T-helper 1 cell (primary cell): ENCODE measurements at regions not wholly inside any gene's neighbourhood (a gene's known extent, or its start where the extent isn't known, plus 50 kb on each side); places are given as distances from the start of the nearest gene placed in this dataset.

ENCODE experiments used
- DNase-seq, 5 donors: peaks; one replicate each; pipeline ENCODE4 v3.0.0-alpha.2; 2012 to 2020

DNA sequence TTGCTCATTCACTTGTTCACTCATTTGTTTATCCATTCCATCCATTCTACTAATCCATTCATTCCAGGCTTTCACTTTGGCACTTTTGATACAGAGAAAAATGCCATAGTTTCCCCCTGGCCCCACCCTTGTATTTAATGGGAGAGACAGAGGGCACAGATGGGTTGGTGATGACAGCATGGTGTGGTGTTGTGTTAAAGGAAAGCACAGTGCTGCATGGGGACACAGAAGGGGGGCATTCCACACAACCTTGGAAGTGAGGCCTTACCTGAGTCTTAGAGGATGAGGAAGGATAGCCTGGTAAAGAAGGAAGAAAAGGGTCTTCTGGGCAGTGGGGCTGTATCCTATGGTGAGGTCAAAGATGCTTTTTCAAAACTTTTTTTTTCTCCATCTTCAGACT, 248.5 kb upstream of the C11orf87 start:
- no peak for DNase-seq

DNA sequence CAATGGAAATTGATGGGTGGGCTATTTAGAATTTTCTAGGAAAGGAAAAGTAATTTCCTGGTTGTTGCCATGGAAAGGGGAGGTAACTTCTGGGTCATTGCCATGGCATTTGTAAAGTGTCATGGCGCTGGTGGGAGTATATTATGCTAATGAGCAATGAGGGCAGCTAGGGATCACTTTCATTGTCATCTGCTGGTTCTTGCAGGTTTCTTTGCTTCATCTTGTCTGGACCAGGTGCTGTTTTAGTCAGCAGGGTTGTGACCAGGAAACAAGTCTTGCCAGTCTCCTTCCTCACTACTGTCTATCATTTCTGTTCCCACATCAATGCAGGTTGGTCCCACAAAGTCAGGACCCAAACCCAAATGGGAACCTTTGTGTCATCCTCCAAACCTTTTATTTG, 237.6 kb upstream of the C11orf87 start:
- no peak for DNase-seq

DNA sequence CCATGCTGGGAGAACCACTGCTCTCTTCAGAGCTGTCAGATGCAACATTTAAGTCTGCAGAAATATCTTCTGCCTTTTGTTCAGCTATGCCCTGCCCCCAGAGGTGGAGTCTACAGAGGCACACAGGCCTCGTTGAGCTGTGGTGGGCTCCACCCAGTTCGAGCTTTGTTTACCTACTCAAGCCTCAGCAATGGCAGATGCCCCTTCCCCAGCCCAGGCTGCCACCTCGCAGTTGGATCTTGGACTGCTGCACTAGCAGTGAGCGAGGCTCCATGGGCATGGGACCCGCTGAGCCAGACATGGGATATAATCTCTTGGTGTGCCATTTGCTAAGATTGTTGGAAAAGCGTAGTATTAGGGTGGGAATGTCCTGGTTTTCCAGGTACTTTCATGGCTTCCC, 229.1 kb upstream of the C11orf87 start:
- no peak for DNase-seq

DNA sequence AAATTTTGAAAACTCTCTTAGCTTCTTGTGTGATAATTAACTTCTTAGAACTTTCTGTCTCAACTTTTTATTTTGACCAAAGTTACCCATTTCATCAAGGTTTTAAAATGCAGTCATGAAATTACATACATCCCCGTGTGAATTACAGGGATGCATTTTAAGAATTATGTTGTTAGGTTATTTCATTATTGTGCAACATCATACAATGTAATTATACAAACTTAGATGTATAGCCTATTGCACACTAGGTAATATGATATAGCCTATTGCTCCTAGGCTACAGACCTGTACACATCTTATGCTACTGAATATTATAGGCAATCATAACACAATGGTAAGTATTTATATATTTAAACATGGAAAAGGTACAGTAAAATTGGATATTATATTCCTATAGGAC, 228.1 kb upstream of the C11orf87 start:
- no peak for DNase-seq

DNA sequence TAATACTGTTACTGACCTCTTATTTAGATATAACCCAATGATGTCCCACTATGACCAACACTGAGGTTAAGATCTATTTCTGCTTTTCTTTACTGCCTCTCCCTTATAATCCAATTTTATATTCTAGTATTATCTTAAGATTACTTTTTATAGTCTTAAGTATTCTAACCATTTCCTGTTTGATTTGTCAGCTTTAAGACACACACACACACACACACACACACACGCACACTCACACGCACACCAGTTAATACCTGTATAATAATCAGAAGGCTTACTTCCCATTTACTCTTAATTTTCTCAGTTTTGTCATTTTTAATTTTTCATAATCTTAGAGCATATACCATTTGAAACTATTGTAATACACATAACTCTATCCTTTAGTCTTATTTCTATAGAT, 226.0 kb upstream of the C11orf87 start:
- DNase-seq = no peak

GRCh38 chr11:109197656-109198055, 224.3 kb upstream of the C11orf87 start:
- no peak for DNase-seq

GRCh38 chr11:109203176-109203575, 218.8 kb upstream of the C11orf87 start:
- DNase-seq = no peak

DNA sequence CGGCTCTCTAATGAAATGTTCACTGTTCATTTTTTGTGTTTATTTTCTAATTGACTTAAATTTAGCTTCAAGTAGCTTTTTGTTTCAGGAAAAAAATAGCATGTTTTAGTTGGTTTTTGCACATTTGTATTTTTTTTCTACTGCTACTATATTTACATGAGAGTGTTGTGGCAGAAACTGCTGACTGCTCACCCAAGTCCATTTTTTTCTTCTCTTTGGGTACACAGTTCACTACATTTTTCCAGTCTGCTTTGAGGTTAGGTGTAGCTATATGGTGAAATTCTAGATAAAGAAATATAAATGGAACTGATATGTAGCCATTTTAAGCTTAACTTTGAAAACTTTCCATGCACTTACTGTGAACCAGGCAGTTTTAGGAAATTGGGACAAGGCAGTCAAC, 216.7 kb upstream of the C11orf87 start:
- DNase-seq = no peak

- no peak for DNase-seq
These were observed 213.9 kb upstream of the C11orf87 start for GRCh38 chr11:109208121-109208520.

DNA sequence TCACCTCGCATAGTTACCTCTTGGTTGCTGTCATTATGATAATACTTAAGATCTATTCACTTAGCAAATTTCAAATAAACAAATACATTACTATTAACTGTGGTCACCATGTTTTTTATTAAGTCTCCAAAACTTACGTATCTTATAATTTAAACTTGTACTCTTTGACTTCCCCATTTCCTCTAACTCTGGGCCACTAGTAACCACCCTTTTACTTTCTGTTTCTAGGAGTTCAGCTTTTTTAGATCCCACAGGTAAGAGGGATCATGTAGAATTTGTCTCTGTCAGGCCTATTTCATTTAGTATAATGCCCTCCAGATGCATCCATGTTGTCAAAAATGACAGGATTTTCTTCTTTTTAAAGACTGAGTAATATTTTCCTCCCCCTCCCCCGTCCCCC, 212.4 kb upstream of the C11orf87 start:
- no peak for DNase-seq

DNA sequence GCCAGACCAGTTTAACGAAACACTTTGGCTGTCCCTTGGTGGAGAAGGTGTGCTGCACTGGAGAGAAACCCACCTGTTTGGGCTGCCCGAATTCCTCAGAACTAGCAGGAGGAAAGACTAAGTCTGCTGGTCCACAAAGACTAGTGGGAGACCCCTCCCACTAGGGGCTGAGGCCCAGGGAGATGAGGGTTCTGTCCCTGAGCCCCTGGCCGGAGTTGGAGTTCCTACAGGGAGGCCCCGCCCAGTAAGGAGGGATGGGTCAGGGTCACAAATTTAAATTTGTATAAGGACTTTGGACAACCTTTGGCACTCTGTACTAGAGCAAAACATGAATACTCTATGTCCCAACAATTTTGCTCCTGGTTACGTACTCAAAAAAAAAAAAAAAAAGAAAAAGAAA, 200.8 kb upstream of the C11orf87 start:
- DNase-seq = no peak

DNA sequence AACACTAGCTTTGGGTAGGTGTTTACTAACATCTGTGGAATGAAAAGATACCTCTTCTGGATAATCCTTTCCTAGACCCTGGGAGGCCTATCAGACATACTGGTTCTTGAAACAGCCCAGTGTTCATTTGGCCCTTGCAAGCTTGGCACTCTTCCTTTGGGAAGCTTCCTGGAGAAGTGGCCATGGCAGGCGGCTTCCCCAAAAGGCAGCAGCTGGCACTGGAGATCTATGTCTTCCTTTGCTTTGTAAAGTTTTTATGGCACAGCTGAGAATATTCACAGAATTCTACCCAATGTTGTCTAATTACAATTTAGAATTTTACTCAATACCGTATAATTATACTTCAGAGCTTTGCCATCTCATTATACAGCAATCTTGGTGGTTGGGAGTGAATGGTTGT, 199.2 kb upstream of the C11orf87 start:
- no peak for DNase-seq

DNA sequence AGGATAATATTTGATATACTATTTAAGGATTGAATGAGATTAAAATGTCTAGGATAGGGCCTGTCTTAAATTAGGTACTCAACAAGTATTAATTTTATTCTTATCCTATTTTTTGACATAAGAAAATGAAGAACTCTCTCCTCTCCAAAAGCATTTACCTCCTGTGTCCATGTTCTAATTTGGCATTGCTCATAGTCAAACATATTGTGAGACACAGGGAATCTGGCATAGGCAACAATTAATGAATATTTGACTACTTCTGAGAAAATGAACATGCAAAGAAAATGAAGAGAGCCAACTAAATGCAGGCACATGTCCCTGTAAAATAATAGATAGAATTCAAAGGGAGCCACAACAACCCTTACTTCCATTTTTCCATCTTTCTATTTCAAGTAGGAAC, 198.5 kb upstream of the C11orf87 start:
- no peak for DNase-seq

GRCh38 chr11:109229682-109230081, 192.3 kb upstream of the C11orf87 start:
- DNase-seq = no peak

- no peak for DNase-seq
These were observed 185.8 kb upstream of the C11orf87 start for GRCh38 chr11:109236188-109236587.

DNA sequence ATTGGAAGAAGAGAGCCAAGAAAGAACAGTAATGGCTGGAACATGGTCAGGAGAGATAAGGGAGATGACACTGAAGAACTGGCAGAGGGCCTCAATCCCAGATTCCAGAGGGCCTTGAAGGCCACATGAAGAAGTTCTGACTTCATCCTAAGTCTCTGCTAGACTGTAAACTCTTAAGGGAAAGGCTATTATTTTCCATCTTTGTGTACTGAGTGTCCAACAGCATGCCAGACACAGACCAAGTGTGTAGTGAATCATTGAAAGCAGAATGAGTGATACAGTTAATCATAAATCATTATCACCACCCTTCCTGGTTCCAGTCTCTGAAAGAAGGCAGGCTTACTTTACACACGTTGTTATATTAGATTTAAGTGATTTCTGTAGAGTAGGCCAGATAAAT, 185.3 kb upstream of the C11orf87 start:
- no peak for DNase-seq

- DNase-seq = no peak
These were observed 184.4 kb upstream of the C11orf87 start for GRCh38 chr11:109237636-109238035.

- no peak for DNase-seq
These were observed 179.9 kb upstream of the C11orf87 start for GRCh38 chr11:109241988-109242536.

DNA sequence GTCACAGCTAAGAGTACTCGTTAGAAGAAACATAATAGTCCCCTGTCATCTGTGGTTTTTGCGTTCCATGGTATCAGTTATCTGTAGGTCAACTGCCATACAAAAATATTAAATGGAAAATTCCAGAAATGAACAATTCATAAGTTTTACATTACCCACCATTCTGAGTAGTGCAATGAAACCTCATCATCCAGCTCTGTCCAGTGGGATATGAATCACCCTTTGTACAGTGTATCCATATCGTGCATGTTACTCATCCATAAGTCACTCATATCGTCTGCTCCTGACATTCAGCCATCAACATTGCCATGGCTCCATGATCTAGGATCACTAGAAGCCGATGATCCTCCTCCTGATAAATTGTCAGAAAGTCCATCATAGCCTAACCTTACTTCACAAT, 174.9 kb upstream of the C11orf87 start:
- DNase-seq = no peak

DNA sequence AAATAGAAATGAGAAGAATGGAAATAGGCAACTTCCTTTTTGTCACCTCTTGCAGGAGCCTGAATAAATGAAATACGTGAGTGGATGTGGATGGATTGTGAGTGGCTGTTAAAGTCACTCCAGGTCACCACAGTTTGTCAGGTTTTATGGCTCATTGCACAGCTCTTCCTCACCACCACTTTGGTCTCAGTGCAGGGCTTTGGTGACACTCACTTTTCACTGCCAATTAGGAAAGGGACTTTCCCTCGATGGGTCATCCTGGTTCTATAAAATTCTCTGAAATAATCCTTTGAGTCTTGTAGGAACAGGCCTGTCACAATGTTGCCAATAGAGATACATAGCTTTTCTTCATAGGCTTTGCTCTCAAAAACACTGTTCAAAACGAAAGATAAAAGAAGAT, 172.4 kb upstream of the C11orf87 start:
- DNase-seq = no peak

DNA sequence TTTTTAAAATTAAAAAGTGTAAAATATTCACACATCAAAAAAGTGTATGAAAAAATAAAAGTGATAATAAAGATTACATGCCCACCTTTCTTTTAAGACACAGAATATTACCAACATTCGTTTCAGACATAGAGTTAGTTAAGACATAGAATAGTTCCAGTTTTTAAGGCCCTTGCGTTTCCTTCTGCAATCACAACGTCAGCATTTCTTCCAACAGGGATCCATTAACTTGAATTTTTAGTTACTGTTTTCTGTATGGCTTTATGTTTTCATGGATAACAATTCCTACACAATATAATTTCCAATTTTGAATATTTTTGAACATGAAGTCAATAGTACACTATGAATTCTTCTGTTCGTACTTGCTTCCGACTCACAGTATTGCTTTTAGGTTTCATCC, 170.8 kb upstream of the C11orf87 start:
- DNase-seq = no peak

DNA sequence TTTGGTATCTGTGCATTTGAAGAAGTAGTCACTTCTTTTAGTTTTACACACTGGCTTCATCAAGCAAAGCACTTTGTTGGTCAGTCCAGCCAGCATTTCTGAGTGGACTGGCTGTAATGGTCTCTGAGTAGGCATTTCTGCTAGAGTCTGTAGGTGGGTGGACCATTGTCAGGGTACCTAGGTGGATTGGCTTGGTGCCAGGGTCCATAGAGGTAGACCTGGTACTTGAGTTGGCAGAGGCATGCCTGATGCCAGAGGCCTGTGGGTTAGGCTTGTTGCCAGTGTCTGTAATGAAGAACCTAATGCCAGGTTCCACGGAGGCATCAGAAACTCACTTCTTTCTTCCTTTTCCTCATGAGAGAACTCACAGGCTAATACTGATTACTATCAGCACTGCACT, 157.9 kb upstream of the C11orf87 start:
- DNase-seq = no peak

DNA sequence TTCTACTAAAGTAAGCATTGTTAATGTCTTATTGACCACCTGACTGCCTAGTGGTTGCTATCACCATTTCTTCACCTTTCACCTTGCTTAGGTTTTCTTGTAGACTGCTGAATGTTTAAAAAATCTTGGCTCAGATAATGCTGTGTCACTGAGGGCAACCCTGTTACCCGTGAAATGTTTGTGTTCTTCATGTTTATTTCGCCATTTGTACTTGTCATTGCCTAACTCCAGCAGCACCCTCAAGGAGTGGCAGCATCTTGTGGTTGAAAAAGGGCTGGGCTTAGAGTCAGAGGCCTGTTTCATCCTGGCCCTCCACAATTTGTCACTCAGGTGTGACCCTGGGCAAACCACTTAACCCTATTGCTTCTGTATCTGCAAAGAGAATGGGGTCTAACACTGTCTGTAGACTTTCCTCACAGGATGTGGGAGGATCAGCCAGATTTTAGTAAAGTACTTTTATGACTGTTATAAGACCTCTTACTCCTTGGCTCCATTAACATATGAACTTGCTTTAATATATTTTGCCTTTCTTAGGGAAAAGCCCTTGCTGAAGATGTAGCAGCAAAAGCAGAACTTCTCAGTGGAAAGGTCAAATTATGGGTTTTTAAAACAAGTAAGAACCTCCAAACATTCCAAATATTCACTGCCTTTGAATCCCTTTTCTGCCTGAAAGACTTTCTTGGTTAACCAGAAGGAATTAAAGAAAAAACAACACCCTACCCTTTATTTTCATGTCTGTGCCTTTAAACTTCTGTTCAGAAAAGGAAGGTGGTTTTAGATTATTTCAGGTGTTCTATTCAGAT, 154.5 kb upstream of the C11orf87 start:
- DNase-seq = no peak

DNA sequence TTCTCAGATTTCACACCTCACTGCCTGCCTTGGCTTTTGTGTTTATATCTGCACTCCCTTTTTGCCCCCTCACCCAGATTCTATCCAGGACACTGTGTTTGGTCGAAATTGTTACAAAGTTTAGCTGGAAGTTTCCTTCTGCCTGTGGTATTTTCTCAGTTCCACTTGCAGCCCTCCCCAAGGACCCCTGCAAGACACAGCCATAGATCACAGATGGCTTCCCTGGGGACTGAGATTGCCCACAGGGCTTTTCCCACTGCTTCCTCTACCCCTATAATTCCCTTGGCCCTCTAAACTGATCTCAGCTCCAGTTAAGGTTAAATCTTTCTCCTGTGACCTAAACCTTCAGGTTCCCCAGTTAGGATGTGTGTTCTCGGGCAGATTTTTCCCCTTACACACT, 146.1 kb upstream of the C11orf87 start:
- DNase-seq = no peak

- no peak for DNase-seq
These were observed 136.5 kb upstream of the C11orf87 start for GRCh38 chr11:109285465-109285864.
